GM23338 (cell line): ENCODE measurements at regions not wholly inside any gene's neighbourhood (a gene's known extent, or its start where the extent isn't known, plus 50 kb on each side); places are given as distances from the start of the nearest gene placed in this dataset.

Source experiments
- ATAC-seq: fragments of 200-7000 bp; cut with Tn5 transposase; 3 replicates; pipeline ENCODE4 v1.9.1; 2020
- DNase-seq: peaks from one replicate; pipeline ENCODE4 v3.0.0-alpha.2; 2015; ENCODE audit warnings: low spot score
- H2AFZ ChIP-seq: fragments of 200-600 bp; sonication (generic); 2 replicates; pipeline ENCODE4 v1.8.0; 2016; ENCODE audit warnings: antibody characterized with exemption, mild to moderate bottlenecking, moderate library complexity
- H3F3A ChIP-seq: fragments of 200-600 bp; sonication (generic); replicated peaks from 2 replicates; pipeline ENCODE4 v1.8.0; 2017; ENCODE audit warnings: antibody characterized with exemption, mixed run types, low read depth
- H3K27ac ChIP-seq: fragments of 200-600 bp; sonication (generic); 2 replicates; pipeline ENCODE4 v1.6.1; 2016; ENCODE audit warnings: low read depth
- H3K27me3 ChIP-seq: fragments of 200-600 bp; sonication (generic); 2 replicates; pipeline ENCODE4 v1.8.0; 2016; ENCODE audit warnings: mild to moderate bottlenecking, mixed run types, moderate library complexity; ENCODE audit not compliant: insufficient read depth
- H3K36me3 ChIP-seq: fragments of 200-600 bp; sonication (generic); 2 replicates; pipeline ENCODE4 v1.8.0; 2016; ENCODE audit warnings: mild to moderate bottlenecking; ENCODE audit not compliant: insufficient read depth
- H3K4me1 ChIP-seq: fragments of 200-600 bp; sonication (generic); 2 replicates; pipeline ENCODE4 v1.8.0; 2016; ENCODE audit warnings: mild to moderate bottlenecking, moderate library complexity; ENCODE audit not compliant: insufficient read depth
- H3K4me2 ChIP-seq: fragments of 200-600 bp; sonication (generic); 2 replicates; pipeline ENCODE4 v1.7.1; 2017; ENCODE audit warnings: mixed run types
- H3K4me3 ChIP-seq: fragments of 200-600 bp; sonication (generic); 2 replicates; pipeline ENCODE4 v1.6.1; 2016; ENCODE audit warnings: mixed run types
- H3K79me2 ChIP-seq: fragments of 200-600 bp; sonication (generic); replicated peaks from 2 replicates; pipeline ENCODE4 v1.8.0; 2017; ENCODE audit warnings: mild to moderate bottlenecking; ENCODE audit not compliant: insufficient read depth
- H3K9me2 ChIP-seq: fragments of 200-600 bp; sonication (generic); 2 replicates; pipeline ENCODE4 v1.8.0; 2017; ENCODE audit not compliant: insufficient read depth
- H4K20me1 ChIP-seq: fragments of 200-600 bp; sonication (generic); replicated peaks from 2 replicates; pipeline ENCODE4 v1.8.0; 2017; ENCODE audit warnings: mild to moderate bottlenecking; ENCODE audit not compliant: insufficient read depth
- H3K27ac Mint-ChIP-seq: 2 replicates; pipeline ENCODE4 v1.8.0; 2020; ENCODE audit warnings: inconsistent platforms, mild to moderate bottlenecking, moderate library complexity, mixed read lengths
- H3K27me3 Mint-ChIP-seq: 3 replicates; pipeline ENCODE4 v1.8.0; 2022; ENCODE audit warnings: low read depth, mild to moderate bottlenecking, moderate library complexity, mixed read lengths, inconsistent platforms; ENCODE audit not compliant: insufficient read depth, poor library complexity
- H3K36me3 Mint-ChIP-seq: 3 replicates; pipeline ENCODE4 v1.8.0; 2021; ENCODE audit warnings: low read depth, mild to moderate bottlenecking, inconsistent platforms, moderate library complexity, mixed read lengths
- H3K4me1 Mint-ChIP-seq: 3 replicates; pipeline ENCODE4 v1.8.0; 2020; ENCODE audit warnings: mild to moderate bottlenecking, inconsistent platforms, mixed read lengths
- H3K4me3 Mint-ChIP-seq: 3 replicates; pipeline ENCODE4 v1.8.0; 2021; ENCODE audit warnings: moderate library complexity, mild to moderate bottlenecking, inconsistent platforms, mixed read lengths
- H3K9me3 Mint-ChIP-seq: 3 replicates; pipeline ENCODE4 v1.8.0; 2020; ENCODE audit warnings: moderate library complexity, mild to moderate bottlenecking, inconsistent platforms, mixed read lengths
- CREB1 ChIP-seq: fragments of 250-450 bp; sonication (Bioruptor Pico); IDR thresholded peaks from 2 replicates; pipeline ENCODE4 v1.5.0; 2020; ENCODE audit warnings: low read depth, mild to moderate bottlenecking, moderate library complexity
- CTCF ChIP-seq, 2 experiments: fragments of 200-600 bp in 1 of 2; sonication (generic) in 1 of 2; conservative IDR thresholded peaks; 2 replicates each; pipeline versions ENCODE4 v1.5.1 to v1.6.1; 2016 to 2017; ENCODE audit warnings: antibody characterized with exemption in 2 of 2, low read depth in 2 of 2, mild to moderate bottlenecking in 2 of 2, moderate library complexity in 1 of 2
- ETS1 ChIP-seq: IDR thresholded peaks from 2 replicates; pipeline ENCODE4 v1.6.1; 2016; ENCODE audit warnings: antibody characterized with exemption
- EZH2 ChIP-seq: fragments of 200-600 bp; sonication (generic); IDR thresholded peaks from one replicate; pipeline ENCODE4 v1.8.0; 2017; ENCODE audit warnings: antibody characterized with exemption, mild to moderate bottlenecking, low read depth; ENCODE audit not compliant: unreplicated experiment
- EZH2phosphoT487 ChIP-seq: fragments of 200-600 bp; sonication (generic); IDR thresholded peaks from one replicate; pipeline ENCODE4 v1.8.1; 2018; ENCODE audit warnings: antibody characterized with exemption; ENCODE audit not compliant: unreplicated experiment
- JUNB ChIP-seq: IDR thresholded peaks from one replicate; pipeline ENCODE4 v1.6.1; 2016; ENCODE audit warnings: antibody characterized with exemption; ENCODE audit not compliant: unreplicated experiment
- NANOG ChIP-seq: IDR thresholded peaks from 2 replicates; pipeline ENCODE4 v1.6.1; 2016; ENCODE audit warnings: antibody characterized with exemption, borderline replicate concordance
- POLR2AphosphoS5 ChIP-seq: IDR thresholded peaks from 2 replicates; pipeline ENCODE4 v1.6.1; 2016; ENCODE audit warnings: antibody characterized with exemption, low read depth
- STAT1 ChIP-seq: IDR thresholded peaks from one replicate; pipeline ENCODE4 v1.6.1; 2016; ENCODE audit warnings: antibody characterized with exemption; ENCODE audit not compliant: unreplicated experiment
- ZNF114 ChIP-seq: fragments of 250-450 bp; sonication (Bioruptor Pico); IDR thresholded peaks from 2 replicates; pipeline ENCODE4 v1.5.0; 2020; ENCODE audit warnings: mild to moderate bottlenecking, moderate library complexity
- ZNF331 ChIP-seq: fragments of 250-450 bp; sonication (Bioruptor Pico); IDR thresholded peaks from 2 replicates; pipeline ENCODE4 v1.5.0; 2020; ENCODE audit warnings: low read depth, mild to moderate bottlenecking, moderate library complexity
- ZNF462 ChIP-seq: fragments of 250-450 bp; sonication (Bioruptor Pico); IDR thresholded peaks from 2 replicates; pipeline ENCODE4 v1.5.0; 2020; ENCODE audit warnings: mild to moderate bottlenecking, moderate library complexity
- TF ChIP-seq, protein P1 (sequence below): IDR thresholded peaks from one replicate; pipeline ENCODE4 v1.6.1; 2018; ENCODE audit warnings: antibody characterized with exemption; ENCODE audit not compliant: unreplicated experiment

DNA sequence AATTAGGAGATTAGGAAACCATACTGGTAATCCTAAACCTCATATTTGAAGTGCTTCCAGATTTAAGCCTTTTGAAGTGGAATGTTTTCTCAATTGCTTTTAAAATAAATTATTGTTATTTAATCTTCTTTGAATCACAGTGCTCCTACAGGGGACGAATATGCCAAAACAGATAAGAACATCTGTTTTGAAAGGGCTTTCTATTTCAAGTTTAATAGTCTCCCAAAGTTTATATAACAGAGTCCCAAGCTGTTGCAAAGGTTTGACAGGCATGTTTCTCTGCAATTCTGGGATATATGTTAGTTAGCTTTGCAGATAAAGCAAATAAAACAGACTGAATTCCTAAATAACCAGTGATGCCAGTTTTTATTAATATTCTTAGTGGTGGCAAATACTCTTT lies 803.7 kb downstream of the TLE4 start:
- Histone ChIP-seq H3K4me1 (peaks cover 41% of the 10 kb centered on the region), H3K4me3 (no peak overlapping the region), H2AFZ (no peak overlapping the region), H3K27ac (no peak overlapping the region), H3K36me3 (no peaks in the 10 kb centered on the region), H3K79me2 (no peaks in the 10 kb centered on the region), H3K4me2 (no peak overlapping the region), H3K27me3 (no peaks in the 10 kb centered on the region), H3K9me2 (no peaks in the 10 kb centered on the region), H4K20me1 (no peaks in the 10 kb centered on the region), H3F3A (no peaks in the 10 kb centered on the region)
- DNase-seq (no peak), ATAC-seq (no peak)
- TF ChIP-seq JUNB: no peak
- TF ChIP-seq, protein P1, sequence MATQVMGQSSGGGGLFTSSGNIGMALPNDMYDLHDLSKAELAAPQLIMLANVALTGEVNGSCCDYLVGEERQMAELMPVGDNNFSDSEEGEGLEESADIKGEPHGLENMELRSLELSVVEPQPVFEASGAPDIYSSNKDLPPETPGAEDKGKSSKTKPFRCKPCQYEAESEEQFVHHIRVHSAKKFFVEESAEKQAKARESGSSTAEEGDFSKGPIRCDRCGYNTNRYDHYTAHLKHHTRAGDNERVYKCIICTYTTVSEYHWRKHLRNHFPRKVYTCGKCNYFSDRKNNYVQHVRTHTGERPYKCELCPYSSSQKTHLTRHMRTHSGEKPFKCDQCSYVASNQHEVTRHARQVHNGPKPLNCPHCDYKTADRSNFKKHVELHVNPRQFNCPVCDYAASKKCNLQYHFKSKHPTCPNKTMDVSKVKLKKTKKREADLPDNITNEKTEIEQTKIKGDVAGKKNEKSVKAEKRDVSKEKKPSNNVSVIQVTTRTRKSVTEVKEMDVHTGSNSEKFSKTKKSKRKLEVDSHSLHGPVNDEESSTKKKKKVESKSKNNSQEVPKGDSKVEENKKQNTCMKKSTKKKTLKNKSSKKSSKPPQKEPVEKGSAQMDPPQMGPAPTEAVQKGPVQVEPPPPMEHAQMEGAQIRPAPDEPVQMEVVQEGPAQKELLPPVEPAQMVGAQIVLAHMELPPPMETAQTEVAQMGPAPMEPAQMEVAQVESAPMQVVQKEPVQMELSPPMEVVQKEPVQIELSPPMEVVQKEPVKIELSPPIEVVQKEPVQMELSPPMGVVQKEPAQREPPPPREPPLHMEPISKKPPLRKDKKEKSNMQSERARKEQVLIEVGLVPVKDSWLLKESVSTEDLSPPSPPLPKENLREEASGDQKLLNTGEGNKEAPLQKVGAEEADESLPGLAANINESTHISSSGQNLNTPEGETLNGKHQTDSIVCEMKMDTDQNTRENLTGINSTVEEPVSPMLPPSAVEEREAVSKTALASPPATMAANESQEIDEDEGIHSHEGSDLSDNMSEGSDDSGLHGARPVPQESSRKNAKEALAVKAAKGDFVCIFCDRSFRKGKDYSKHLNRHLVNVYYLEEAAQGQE: no peak
- TF ChIP-seq ZNF114 (CRISPR knock-in tag): no peak
- TF ChIP-seq CTCF (conservative IDR thresholded peaks at IDR 0.05; ENCODE audit: low read depth in 2 of 2): no peak
- no peak for TF ChIP-seq ZNF462
- TF ChIP-seq EZH2: no peak
- TF ChIP-seq EZH2phosphoT487: no peak
- no peak for TF ChIP-seq ETS1
- no peak for TF ChIP-seq NANOG
- TF ChIP-seq STAT1: no peak
- TF ChIP-seq ZNF331 (CRISPR knock-in tag): no peak
- TF ChIP-seq CREB1 (CRISPR knock-in tag): no peak
- no peak for TF ChIP-seq POLR2AphosphoS5
- Mint-ChIP-seq H3K4me3 (no peak overlapping the region), H3K9me3 (no peaks in the 10 kb centered on the region), H3K27me3 (no peaks in the 10 kb centered on the region), H3K36me3 (no peaks in the 10 kb centered on the region), H3K27ac (no peak overlapping the region), H3K4me1 (peaks cover 38% of the 10 kb centered on the region)
